DND-41 (cell line): ENCODE measurements at regions not wholly inside any gene's neighbourhood (a gene's known extent, or its start where the extent isn't known, plus 50 kb on each side); places are given as distances from the start of the nearest gene placed in this dataset.

Experiments used
- CTCF ChIP-seq: IDR thresholded peaks from 2 replicates; pipeline ENCODE4 v1.5.1; 2012; ENCODE audit warnings: borderline replicate concordance, low read length, moderate library complexity, mild to moderate bottlenecking; ENCODE audit not compliant: poor library complexity, severe bottlenecking; ENCODE audit errors: extremely low read depth
- EZH2 ChIP-seq: IDR thresholded peaks from 3 replicates; pipeline ENCODE4 v1.6.1; 2012; ENCODE audit warnings: borderline replicate concordance, low read depth, mild to moderate bottlenecking, moderate library complexity, low read length, inconsistent platforms; ENCODE audit not compliant: severe bottlenecking

- no peak for TF ChIP-seq CTCF
- no peak for TF ChIP-seq EZH2
Measured at GRCh38 chr1:201686714-201687455, 142.1 kb upstream of the IPO9 start.
